GM12878 (cell line): ENCODE measurements at regions not wholly inside any gene's neighbourhood (a gene's known extent, or its start where the extent isn't known, plus 50 kb on each side); places are given as distances from the start of the nearest gene placed in this dataset.

Experiments
- ASH2L ChIP-seq: fragments of 300-600, 200-600 bp; sonication (generic); IDR thresholded peaks from 2 replicates; pipeline ENCODE4 v1.6.1; 2017; ENCODE audit warnings: low read depth, mild to moderate bottlenecking, borderline replicate concordance
- EP300 ChIP-seq, 2 experiments: fragments of 150-350 bp in 1 of 2; IDR thresholded peaks; 2 replicates each; pipeline ENCODE4 v1.6.1; 2011 to 2012; ENCODE audit warnings: low read depth in 2 of 2, low read length in 2 of 2, borderline replicate concordance in 1 of 2, improper control_type of control experiment in 1 of 2, inconsistent platforms in 1 of 2; ENCODE audit not compliant: control insufficient read depth in 1 of 2
- FOXK2 ChIP-seq: fragments of 450-650 bp; IDR thresholded peaks from 2 replicates; pipeline ENCODE4 v1.6.1; 2017; ENCODE audit warnings: mild to moderate bottlenecking, moderate library complexity
- SMC3 ChIP-seq: IDR thresholded peaks from 2 replicates; pipeline ENCODE4 v1.6.1; 2011; ENCODE audit warnings: low read length, improper control_type of control experiment, borderline replicate concordance
- SP1 ChIP-seq: IDR thresholded peaks from one replicate; pipeline ENCODE4 v1.6.1; 2011; ENCODE audit warnings: low read depth, low read length

DNA sequence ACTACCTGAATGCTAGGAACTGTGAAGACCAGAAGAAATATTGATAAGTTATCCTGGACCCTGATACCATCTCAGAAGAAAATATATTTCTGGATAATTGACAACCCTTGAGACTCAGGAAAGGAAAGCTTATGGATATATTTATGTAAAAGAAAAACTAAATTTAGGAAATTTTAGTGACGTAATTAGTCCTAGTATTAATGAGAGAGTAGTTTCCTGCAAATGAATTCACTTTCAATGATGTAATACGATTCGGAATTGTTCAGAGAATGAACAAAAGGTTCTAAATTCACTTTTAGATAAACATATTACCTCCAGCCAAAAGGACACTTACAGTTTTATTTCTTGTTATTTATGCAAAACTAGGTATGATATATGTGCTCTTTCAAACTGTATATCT, 1120.1 kb upstream of the NCAM2 start:
- TF ChIP-seq FOXK2 (no peak), ASH2L (no peak), SMC3 (no peak), SP1 (no peak), EP300 (IDR thresholded peaks at IDR 0.05; ENCODE audit: borderline replicate concordance in 1 of 2, control insufficient read depth in 1 of 2, low read depth in 2 of 2, low read length in 2 of 2) (no peak)
